Ishikawa (cell line): ENCODE measurements at regions not wholly inside any gene's neighbourhood (a gene's known extent, or its start where the extent isn't known, plus 50 kb on each side); places are given as distances from the start of the nearest gene placed in this dataset.

ENCODE experiments used
- EGR1 ChIP-seq: IDR thresholded peaks from 2 replicates; pipeline ENCODE4 v1.6.1; 2012
- MAX ChIP-seq: IDR thresholded peaks from 2 replicates; pipeline ENCODE4 v1.6.1; 2012
- RAD21 ChIP-seq: IDR thresholded peaks from 2 replicates; pipeline ENCODE4 v1.6.1; 2012; ENCODE audit warnings: low read depth
- TAF1 ChIP-seq: IDR thresholded peaks from 2 replicates; pipeline ENCODE4 v1.6.1; 2012; ENCODE audit warnings: low read depth, mild to moderate bottlenecking
- USF1 ChIP-seq: IDR thresholded peaks from 2 replicates; pipeline ENCODE4 v1.6.1; 2012
- TF ChIP-seq, protein P1 (sequence below): IDR thresholded peaks from 2 replicates; pipeline ENCODE4 v1.6.1; 2012; ENCODE audit warnings: low read depth, mild to moderate bottlenecking

DNA sequence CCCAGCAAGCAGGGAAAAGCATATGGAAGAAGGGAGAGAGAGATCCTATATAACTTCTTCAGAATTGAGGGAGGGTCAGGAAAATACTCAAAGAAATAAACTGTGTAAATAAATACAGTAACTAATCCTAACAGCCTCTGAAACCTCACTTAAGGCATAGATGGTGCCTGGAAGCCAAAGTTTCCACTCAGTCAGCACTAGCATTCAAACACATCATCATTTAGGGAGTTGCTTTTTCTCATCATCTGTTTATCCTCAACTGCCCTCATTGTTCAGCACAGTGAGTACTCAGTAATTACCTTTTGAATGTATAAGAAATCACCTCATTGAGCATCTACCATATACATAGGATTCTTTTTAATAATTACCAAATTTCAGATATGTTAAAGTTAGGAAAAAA lies 262.9 kb downstream of the C1D start:
- TF ChIP-seq MAX: no peak
- TF ChIP-seq TAF1: no peak
- TF ChIP-seq USF1: no peak
- no peak for TF ChIP-seq RAD21
- TF ChIP-seq, protein P1, sequence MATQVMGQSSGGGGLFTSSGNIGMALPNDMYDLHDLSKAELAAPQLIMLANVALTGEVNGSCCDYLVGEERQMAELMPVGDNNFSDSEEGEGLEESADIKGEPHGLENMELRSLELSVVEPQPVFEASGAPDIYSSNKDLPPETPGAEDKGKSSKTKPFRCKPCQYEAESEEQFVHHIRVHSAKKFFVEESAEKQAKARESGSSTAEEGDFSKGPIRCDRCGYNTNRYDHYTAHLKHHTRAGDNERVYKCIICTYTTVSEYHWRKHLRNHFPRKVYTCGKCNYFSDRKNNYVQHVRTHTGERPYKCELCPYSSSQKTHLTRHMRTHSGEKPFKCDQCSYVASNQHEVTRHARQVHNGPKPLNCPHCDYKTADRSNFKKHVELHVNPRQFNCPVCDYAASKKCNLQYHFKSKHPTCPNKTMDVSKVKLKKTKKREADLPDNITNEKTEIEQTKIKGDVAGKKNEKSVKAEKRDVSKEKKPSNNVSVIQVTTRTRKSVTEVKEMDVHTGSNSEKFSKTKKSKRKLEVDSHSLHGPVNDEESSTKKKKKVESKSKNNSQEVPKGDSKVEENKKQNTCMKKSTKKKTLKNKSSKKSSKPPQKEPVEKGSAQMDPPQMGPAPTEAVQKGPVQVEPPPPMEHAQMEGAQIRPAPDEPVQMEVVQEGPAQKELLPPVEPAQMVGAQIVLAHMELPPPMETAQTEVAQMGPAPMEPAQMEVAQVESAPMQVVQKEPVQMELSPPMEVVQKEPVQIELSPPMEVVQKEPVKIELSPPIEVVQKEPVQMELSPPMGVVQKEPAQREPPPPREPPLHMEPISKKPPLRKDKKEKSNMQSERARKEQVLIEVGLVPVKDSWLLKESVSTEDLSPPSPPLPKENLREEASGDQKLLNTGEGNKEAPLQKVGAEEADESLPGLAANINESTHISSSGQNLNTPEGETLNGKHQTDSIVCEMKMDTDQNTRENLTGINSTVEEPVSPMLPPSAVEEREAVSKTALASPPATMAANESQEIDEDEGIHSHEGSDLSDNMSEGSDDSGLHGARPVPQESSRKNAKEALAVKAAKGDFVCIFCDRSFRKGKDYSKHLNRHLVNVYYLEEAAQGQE: no peak
- TF ChIP-seq EGR1: no peak
